ENCODE measurements at regions not wholly inside any gene's neighbourhood (a gene's known extent, or its start where the extent isn't known, plus 50 kb on each side); places are given as distances from the start of the nearest gene placed in this dataset.
"Not testable (repeated sequence)": the region's sequence is repeated elsewhere in the genome, so short reads cannot be mapped to it uniquely, and the experiment has no call there.

GRCh38 chr22:34808618-34809017, 257.3 kb upstream of the ISX start:
- no peak for TF ChIP-seq CTCF (IDR thresholded peaks at IDR 0.05)
- ATAC-seq (ENCODE audit: low read depth) (no peak), DNase-seq (no peak)
- Mint-ChIP-seq H3K9me3 (no peaks in the 10 kb centered on the region), H3K27ac (no peak overlapping the region), H3K36me3 (ENCODE audit: low read depth) (no peaks in the 10 kb centered on the region), H3K27me3 (no peaks in the 10 kb centered on the region), H3K4me3 (no peak overlapping the region), H3K4me1 (no peaks in the 10 kb centered on the region)
- ChIA-PET POLR2A (no interaction called here), CTCF (no interaction called here)
- intact Hi-C loops (cut with micrococcal nuclease): no loop called here

DNA sequence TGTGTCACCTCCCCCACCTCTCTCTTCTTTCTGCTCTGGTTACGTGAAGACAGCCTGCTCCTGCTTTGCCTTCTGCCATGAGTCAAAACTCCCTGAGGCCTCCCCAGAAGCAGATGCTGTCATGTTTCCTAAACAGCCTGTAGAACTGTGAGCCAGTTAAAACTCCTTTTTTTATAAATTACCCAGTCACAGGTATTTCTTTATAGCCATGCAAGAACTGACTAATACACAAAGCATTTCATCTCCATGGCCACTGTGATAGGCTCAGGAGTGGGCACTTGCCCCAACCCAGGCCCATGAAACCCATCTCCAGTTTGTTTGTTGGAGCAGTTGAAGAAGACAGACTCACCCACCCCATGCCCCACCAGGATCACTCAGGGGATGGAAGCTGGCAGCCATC, 253.3 kb upstream of the ISX start:
- DNase-seq (no peak), ATAC-seq (ENCODE audit: low read depth) (no peak)
- TF ChIP-seq CTCF (IDR thresholded peaks at IDR 0.05): no peak
- ChIA-PET POLR2A (no interaction called here), CTCF (no interaction called here)
- H3K4me3 Mint-ChIP-seq: no peak overlapping the region
- no peak overlapping the region for H3K27ac Mint-ChIP-seq
- peaks cover 5% of the 10 kb centered on the region for H3K9me3 Mint-ChIP-seq
- intact Hi-C loops (cut with micrococcal nuclease): no loop called here
- H3K27me3 Mint-ChIP-seq: no peaks in the 10 kb centered on the region
- no peaks in the 10 kb centered on the region for H3K36me3 Mint-ChIP-seq (ENCODE audit: low read depth)
- H3K4me1 Mint-ChIP-seq: no peaks in the 10 kb centered on the region

DNA sequence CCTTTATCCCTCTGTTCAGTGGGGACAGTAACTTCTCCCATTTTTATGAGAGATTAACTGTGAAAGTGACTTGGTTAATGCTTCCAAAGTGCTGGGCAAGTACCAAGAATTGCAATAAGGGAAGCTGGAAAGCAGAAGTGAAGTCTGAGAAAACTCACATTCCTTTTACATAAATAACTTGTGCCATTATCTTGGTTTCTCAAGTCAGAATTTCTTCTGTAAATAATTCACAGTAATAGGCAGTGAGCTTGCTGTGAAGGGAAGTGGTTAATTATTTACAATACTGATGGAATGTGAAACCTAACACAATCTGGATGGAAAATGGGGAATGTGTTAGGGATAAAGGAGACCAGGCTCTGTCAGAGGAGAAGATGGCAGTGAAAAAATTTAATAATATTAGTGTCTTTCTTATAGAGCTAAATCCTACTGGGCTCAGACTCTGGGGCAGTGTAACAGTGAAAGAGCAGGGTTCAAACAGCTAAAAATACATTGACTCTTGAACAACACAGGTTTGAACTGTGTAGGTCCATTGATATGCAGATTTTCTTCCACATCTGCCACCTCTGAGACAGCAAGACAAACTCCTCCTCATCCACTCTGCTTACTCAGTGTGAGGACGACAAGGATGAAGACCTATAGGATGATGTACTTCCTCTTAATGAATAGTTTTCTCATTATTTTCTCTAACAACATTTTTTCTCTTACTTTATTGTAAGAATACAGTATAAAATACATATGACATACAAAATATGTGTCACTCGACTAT, 251.5 kb upstream of the ISX start:
- DNase-seq (no peak), ATAC-seq (ENCODE audit: low read depth) (no peak)
- Mint-ChIP-seq H3K9me3 (peaks cover 5% of the 10 kb centered on the region), H3K4me3 (no peak overlapping the region), H3K4me1 (no peaks in the 10 kb centered on the region), H3K27me3 (no peaks in the 10 kb centered on the region), H3K27ac (no peak overlapping the region), H3K36me3 (ENCODE audit: low read depth) (no peaks in the 10 kb centered on the region)
- no peak for TF ChIP-seq CTCF (IDR thresholded peaks at IDR 0.05)
- intact Hi-C loops (cut with micrococcal nuclease): no loop called here
- POLR2A ChIA-PET: no interaction called here
- CTCF ChIA-PET: no interaction called here

DNA sequence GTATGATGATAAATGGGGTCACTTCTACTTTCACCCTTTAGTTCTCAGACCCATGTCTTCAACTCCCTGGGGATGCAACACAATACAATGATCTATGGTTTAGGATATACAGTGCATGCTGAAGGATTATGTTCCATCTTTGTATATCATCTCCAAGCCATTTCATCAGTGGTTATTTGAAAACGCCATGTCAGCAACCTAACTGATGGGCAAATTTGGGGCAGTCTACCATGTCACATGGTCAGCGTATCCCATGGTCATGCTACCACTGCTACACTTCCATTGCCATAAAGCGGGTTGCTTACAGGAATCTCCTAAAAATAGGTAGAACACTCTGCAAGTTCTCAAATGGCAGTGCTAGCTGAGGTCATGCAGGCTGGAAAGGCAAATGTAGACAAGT, 236.5 kb upstream of the ISX start:
- Mint-ChIP-seq H3K9me3 (peaks cover 3% of the 10 kb centered on the region), H3K27ac (no peak overlapping the region), H3K4me3 (no peak overlapping the region), H3K4me1 (no peaks in the 10 kb centered on the region), H3K36me3 (ENCODE audit: low read depth) (no peaks in the 10 kb centered on the region), H3K27me3 (no peaks in the 10 kb centered on the region)
- POLR2A ChIA-PET: no interaction called here
- DNase-seq (no peak), ATAC-seq (ENCODE audit: low read depth) (no peak)
- no peak for TF ChIP-seq CTCF (IDR thresholded peaks at IDR 0.05)
- CTCF ChIA-PET: no interaction called here
- intact Hi-C loops (cut with micrococcal nuclease): no loop called here

DNA sequence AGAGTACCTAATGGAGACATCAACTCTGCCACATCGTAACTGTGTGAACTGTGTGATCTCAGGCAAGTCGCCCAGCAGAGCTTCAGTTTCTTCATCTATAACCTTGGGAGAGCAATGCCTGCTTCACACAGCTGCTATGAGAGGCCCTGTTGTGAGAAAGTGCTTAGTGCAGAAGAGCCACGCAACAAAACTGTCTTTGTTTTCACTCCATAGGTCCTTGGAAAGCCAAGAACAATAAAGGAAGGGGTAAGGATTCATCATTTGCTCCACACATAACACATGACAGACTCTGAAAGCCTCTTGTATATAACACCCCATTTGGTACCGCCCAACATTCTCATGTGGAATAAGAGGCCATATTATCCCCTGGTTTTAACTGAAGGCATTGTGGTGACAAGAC, 231.9 kb upstream of the ISX start:
- TF ChIP-seq CTCF (IDR thresholded peaks at IDR 0.05): no peak
- POLR2A ChIA-PET: no interaction called here
- no peak overlapping the region for H3K4me3 Mint-ChIP-seq
- CTCF ChIA-PET: no interaction called here
- H3K9me3 Mint-ChIP-seq: no peaks in the 10 kb centered on the region
- H3K36me3 Mint-ChIP-seq (ENCODE audit: low read depth): no peaks in the 10 kb centered on the region
- H3K27ac Mint-ChIP-seq: no peak overlapping the region
- intact Hi-C loops (cut with micrococcal nuclease): no loop called here
- no peaks in the 10 kb centered on the region for H3K27me3 Mint-ChIP-seq
- no peak for ATAC-seq (ENCODE audit: low read depth)
- no peaks in the 10 kb centered on the region for H3K4me1 Mint-ChIP-seq
- no peak for DNase-seq

DNA sequence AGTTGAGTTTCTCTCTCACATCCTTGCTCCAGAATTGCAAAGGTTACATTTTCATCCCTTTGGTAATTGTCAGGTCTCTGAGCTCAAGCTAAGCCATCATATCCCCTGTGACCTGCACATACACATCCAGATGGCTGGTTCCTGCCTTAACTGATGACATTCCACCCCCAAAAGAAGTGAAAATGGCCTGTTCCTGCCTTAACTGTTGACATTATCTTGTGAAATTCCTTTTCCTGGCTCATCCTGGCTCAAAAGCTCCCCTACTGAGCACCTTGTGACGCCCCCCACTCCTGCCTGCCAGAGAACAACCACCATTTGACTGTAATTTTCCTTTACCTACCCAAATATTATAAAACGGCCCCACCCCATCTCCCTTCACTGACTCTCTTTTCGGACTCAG, 231.4 kb upstream of the ISX start:
- H3K27me3 Mint-ChIP-seq; H3K4me1 Mint-ChIP-seq; DNase-seq; intact Hi-C loops (cut with micrococcal nuclease); H3K36me3 Mint-ChIP-seq (ENCODE audit: low read depth); H3K27ac Mint-ChIP-seq; H3K9me3 Mint-ChIP-seq; POLR2A ChIA-PET; CTCF ChIA-PET; ATAC-seq (ENCODE audit: low read depth); H3K4me3 Mint-ChIP-seq: not testable (repeated sequence)

All from activated B cell treated with CpG ODN at 0.5 μM for 24 hours (primary cell).